GM19240 (cell line): ENCODE measurements at regions not wholly inside any gene's neighbourhood (a gene's known extent, or its start where the extent isn't known, plus 50 kb on each side); places are given as distances from the start of the nearest gene placed in this dataset.
"Not testable (repeated sequence)": the region's sequence is repeated elsewhere in the genome, so short reads cannot be mapped to it uniquely, and the experiment has no call there.

ENCODE experiments used
- DNase-seq: peaks from one replicate; pipeline ENCODE4 v3.0.0; 2011; ENCODE audit warnings: low spot score; ENCODE audit not compliant: insufficient read length

DNA sequence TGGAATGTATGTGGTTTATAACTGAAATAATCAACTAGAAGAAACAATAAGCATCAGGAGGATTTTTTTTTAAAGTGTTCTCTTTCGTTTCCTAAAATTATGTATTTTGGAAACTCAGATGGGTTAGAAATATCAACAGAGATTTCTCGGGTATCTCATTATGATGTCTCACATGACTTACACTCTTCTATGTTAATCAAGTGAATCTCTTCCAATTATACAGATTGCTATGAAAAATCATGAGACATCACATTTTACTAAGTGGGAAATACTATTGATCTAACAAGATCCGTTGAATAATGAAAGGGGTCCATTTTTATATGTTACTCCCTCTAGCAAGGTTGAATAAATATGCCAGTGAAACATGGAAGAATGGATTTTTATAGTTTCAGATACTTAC, 54.7 kb upstream of the NRIP1 start:
- no peak for DNase-seq

DNA sequence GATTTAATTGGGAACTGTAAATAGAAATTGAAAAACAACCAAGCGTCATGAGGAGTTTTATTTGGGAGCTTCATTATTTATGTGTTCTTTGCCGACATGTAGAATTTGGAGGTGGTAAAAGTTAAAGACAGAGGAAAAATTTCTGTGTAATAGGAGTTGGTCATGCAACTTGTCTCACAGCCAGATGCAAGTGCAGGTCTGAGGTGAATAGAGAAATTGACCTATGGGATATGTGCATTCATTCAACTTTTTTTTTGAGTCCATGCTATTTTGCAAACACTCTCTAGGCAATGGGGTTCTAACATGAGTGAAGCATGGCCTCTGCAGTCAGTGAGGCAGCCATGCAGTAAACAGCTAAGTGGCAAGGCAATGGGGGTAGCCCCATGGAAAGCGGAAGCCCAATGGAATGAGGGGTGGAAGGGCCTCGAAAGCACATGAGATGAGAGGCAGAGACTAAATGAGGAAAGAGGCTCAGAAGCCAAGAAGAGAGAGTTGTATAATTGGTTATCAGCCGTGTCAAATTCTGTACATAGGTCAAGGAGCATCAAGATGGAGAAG, 56.4 kb upstream of the NRIP1 start:
- no peak for DNase-seq

DNA sequence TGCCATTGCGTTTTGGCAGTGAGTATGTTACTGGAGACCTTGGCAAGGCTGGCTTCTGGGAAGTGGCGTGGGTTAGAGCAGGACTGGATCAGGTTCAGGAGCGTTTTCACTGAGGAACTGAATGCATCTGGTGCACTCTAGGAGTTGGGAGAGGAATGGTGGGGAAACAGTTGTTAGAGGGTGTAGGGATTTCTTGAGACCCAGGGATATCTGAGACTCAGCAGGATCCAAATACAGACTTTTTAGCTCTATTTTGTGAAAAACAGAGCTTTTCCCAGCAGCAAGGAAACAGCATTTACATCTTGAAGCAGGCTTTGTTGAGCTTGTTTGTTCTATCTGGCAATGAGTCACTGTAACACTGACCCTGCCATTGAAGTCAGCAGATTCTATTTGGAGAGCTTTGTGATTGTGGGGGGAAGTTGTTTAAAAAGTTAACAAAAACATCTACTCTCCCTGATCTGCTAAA, 56.9 kb upstream of the NRIP1 start:
- no peak for DNase-seq

DNA sequence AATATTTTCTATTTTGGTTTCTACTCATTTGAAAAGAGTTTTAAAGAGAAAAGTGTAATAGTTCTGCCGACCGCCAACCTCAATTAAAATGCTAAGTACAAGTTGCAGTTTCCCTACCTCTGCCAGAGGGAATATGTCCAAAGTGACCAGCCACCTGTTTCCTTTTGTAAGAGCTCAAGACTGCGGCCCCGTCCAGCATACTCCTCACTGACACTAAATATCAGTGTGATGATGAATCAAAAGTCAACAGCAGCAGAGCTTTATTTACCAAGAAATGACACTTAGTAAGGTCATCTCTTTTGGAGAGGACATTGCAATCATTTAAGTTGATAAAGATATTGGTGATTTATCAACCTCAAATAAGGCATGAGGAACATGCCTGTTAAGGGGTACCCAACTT, 57.4 kb upstream of the NRIP1 start:
- DNase-seq = no peak

DNA sequence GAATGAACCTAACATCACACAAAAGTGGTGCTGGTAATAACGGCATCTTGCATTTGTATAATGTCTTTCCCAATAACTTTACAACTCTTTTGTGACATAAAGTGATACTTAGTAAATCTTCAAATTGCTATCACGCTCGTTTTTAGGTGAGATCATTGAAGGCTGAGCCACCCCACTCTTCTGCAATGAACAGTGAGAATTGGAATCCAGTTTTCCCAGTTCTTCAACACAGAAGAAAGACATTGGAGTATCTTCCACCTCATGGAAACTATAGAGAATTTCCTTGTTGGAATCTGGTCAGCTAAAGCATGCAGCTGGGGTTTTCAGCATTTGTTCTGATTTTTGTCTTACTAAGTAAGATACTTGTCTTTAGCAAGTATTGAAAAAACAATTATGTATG, 59.9 kb upstream of the NRIP1 start:
- no peak for DNase-seq

DNA sequence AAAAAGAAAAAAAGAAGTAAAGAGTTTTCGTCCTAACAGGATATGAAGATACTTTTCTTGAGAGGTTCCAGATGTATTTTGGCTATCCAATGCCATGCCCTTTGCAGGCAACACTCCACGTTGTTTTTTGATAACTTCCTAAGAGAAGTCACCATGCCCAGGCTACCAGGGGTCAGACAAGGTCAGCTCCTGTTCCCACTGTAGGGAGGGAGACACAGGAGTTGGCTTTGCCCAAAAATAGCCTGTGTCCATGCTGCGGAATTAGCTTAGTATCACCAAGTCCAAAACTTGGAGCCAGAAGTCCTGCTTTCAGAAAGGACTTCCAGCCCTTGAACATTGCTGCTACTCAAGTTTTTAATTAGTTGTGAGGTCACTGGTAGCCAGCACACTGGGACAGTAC, 62.1 kb upstream of the NRIP1 start:
- DNase-seq = no peak

DNA sequence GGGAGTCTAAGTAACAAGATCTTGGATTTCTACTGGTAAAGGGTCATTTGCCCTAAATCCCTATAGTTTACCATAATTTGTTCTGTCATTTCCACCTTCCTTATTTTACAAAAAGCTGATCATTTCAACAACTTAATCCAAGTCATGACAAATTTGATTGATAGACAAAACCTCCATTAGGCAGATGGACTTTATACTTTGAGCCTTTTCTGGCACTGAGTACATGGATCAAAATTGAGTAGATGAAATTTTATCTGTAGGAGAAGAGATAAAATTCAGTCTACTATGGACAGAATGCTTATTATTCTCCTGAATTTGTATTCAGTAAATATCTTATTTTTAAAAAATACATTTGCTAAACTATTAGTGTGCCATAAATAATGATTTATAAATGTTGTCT, 62.6 kb upstream of the NRIP1 start:
- no peak for DNase-seq

DNA sequence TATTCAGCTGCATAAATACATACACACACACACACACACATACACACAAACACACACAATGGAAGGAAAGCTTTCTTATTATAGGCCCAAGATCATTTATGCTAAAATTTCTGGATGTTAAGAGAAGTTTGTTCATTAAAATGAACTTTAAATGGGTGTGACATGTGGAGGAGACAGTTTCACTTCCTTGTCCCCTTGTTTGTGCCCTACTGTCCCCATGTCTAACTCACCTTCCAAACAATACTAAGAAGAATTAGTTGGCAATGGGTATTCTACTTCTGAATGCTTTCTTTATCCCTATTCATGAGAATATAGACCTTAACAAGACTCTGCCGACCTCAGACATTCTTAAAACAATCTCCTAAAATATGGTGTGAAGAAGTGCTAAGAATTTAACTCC, 63.5 kb upstream of the NRIP1 start:
- no peak for DNase-seq

DNA sequence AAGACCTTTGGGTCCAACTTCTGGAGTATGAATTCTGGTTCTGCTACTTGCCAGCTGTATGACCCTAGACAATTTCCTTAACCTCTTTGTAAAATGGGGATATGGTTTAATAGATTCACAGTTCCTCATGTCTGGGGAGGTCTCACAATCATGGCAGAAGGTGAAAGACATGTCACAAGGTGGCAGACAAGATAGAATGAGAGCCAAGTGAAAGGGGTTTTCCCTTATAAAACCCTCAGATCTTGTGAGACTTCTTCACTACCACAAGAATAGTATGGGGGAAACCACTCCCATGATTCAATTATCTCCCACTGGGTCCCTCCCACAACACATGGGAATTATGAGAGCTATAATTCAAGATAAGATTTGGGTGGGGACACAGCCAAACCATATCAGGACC, 63.9 kb upstream of the NRIP1 start:
- not testable (repeated sequence) for DNase-seq

DNA sequence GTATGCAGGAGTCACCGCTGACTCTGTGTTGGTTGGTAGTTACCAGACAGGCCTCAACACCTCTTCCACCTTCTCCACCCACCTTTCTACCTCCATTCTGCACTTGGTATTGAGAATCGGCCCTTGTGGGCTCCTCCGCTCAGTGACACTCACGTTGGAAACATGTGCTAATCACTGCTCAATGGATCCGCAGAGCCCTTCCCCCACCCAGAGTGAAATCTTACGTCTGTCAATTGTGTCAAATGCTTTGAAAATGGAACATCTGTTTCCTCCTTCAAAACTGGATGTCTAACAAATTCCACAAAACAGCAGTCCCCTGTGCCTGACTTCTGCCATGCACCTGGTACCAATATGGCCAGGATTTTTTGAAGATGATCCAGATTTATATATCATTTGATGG, 65.5 kb upstream of the NRIP1 start:
- no peak for DNase-seq

DNA sequence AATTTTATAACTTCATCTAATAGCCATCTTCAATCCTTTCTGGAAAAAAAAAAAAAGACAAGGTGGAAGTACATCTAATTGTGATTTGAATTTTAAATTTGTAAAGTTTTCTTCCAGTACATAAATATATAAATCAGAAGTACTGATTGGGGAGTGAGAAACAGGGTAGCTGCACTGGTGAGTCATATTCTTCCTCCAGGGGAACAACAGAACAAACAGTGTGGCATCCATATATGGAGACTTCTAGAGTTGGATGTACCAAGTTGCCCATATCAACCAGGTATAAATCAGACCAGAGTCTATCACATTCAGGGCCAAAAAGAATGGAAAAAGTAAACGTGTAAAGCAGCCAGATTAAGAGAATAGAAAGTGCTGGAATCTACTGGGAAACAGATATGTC, 66.0 kb upstream of the NRIP1 start:
- no peak for DNase-seq

DNA sequence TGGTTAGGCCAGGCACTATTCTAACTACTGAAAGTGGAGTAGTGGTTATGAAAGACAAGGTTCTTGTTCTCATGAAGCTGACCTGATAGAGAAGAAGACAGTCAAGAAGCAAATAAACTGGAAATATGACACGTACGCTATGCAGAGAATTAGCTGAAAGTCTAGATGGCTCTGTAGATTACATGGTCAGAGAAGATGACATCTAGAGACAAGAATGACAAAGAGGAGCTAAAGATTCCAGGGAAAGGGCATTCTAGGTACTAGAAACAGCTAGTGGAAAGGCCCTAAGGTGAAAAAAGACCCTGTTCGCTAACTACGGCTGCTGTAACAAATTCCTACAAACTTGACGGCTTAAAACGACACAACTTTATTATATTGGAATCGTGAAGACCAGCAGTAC, 68.0 kb upstream of the NRIP1 start:
- DNase-seq = no peak

DNA sequence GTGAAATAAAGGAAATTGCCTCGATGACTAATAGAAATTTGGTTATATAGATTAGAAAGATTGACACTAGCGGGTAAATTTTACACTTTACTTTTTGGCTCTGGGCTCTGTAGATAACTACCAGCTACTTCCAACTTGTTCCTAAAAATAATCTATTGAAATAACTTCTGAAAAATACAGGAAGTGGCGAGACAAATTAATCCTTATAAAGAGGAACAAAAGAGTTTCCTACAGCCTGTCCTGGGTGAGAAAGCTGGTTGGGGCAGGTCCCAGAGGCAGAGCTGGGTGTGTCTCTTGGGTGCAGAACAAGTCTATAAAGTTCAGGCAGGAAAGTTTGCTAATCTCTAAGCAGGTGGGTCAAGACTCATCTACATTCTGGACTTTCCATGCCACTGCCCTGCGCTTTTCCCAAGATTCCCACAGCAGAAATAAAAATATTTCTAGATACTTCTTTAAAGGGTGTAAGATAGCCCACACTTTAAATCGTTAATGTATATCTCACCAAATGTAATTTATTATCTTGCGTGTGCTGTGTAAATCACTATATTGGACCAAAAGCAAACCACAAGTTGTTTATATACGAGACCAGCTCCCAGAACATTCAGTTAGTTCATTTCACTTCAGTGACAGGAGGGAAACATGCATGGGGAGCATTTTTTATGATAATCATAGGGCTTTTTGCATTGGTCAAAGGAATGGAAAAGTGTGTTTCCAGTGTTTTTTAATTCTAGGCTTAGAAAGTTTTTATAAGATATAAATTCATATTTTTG, 70.1 kb upstream of the NRIP1 start:
- no peak for DNase-seq

DNA sequence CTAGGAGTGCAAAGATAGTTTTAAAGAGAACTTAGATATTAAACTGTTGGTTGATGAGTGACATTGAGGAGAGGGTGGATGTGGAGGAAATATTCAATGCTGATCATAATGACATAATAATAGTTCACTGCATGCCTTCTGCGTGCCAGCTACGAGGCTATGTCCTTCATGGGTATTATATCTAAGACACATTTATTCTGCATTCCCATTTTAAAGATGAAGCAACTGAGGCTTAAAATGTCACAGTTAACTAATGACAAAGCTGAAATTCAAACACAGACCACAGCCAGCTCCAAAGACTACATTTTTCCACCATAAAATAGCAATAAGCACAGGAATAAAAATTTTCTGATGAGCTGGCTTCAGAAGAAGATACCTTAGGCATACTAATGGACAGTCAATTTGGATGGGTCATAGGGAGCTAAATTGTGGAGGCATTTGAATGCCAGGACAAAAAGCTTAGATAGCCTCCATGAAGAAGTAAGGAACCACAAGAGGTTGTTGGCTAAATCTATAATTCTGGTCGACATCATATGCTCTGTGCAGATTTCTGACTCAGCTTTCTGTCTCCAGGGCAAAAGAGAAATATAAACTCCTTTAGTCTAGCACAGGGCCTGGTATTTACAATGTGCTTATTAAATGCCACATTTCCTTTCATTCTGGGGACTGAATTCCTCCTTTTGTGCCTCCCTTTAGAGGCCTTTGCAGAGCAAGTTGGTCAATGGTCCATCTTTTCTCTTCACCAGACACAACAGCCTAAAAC, 71.2 kb upstream of the NRIP1 start:
- no peak for DNase-seq

DNA sequence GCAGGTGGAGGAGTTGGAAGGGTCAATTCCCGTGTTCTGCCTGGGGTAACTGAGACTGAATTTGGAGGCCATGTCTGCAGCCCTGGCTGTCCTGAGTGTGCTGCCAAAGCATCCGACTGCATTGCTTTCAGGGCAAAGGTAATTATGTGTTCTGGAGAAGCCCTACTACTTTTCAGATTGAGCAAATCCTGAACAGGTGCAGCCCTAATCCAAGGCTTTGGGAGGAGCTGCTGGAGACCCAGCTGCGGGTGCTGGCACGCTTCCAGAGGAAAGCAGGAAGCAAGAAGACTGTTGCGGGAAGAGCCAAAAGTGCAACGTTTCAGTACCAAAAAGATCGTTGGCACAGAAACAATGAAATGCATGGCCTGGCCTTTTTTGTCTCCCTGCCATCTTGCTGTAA, 73.7 kb upstream of the NRIP1 start:
- DNase-seq = no peak

DNA sequence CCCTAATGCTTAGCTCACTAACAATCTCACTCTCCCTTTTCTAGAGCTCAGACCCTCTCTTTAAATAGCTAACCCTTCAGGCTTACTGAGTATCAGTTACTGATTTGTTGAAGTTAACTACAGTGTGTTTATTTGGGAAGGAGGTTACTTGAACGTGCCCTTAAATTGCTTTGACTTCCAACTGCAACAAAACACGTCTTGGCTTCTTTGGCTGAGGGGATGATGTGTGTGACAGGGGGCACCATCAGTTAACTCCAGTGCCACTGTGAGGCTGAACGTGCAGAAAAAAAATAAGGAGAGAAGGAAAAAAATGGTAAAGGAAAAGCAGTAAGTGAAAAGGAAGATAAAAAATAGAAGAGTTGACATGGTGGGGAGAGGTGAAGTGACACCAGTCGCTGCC, 75.1 kb upstream of the NRIP1 start:
- no peak for DNase-seq

DNA sequence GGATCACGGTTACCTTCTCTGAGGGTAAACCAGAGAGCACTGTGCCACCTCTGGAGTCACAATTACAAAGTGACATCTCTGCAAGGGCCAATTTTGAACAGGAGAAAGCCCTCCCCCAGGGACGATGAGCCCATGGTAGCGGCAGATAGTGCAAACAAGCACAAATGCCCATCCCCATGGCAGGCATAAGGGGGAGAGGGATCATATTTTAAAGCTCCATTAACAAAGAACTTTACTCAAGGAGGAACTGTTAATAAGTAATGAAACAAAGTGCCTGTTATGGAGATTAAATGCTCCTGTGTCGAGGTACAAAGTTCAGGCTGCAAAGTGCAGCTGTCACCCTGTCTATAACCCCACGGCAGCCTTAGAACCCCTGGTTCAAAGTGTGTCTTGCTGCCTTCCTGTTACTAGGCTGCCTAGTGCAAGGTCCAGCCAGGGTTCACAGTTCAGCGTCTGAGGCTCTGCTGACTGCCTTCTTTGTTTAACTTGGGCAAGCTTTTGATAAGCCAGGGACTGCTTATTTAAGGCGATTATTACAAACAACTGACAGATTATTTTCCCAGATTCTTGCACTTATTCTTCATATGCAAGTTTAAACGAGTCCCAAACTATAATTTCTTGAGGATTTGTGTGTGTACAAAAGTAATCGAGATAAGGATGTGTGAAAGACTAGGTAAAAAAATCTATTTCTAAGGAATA, 75.7 kb upstream of the NRIP1 start:
- DNase-seq = no peak

DNA sequence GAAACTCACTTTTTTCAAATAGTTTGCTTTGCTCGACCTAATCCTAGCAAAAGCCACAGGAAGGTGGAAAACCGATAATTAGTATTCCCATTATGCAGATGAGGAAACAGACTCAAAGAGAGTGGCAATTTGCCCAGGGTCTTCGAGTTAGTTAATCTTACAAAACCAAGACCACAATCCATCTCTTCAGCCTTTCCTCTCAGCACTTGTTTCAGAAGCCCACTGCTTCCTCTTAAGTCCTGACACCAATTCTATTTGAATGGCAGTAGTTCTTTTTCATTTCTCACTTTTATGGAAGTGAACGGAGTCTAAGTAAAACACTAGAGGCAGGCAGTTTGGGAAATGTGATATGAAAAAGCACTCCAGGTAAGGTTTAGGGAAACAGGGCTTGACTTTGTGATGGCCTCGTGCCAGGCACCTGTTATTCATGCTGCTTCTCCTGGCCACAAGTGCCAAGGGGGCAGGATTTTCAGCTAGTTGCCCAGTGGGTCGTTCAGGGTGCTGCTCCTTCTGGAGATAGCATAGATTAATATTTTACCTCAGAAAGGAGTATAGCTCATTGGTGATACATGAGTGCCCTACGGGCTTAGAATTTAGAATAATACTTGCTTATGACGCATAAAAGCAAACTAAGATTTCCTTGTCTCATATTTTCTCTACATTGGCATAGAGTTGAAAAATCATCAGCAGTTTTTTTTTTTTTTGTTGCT, 76.6 kb upstream of the NRIP1 start:
- DNase-seq = no peak

DNA sequence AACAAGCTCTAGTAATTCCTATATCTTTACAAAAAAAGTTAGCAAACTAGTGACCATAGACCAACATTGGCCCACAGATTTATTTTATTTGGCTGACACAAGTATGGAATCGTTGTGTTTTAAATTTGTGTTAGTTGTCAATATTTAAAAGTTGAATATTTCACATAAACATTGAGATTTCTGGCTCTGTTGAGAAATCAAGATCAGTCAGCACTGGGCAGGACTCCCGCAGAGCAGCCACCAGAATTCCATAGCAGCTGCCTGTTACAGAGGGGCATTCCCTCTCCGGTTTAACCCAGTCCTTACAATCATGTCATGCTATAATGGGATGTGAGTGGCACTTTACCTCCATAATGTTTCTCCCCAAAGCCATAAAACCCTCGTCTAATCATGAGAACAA, 79.2 kb upstream of the NRIP1 start:
- DNase-seq = no peak

DNA sequence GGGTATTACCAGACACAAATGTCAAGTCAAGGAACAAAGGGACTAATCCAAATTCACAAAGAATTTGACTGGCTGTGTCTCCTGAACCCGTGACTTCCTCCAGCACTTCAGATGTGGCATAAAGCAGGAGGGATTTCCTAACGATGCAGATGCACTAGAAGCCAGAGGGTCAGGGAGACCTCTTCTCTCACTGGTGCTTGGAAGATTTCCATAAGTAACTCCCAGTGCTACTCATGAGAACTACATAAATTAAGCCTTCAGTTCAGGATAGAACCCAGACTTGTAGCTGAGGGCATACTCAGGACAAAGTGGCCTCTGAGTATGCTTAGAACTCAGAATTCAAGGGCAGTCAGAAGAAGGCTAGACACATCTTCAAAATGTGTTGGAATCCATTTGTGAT, 83.6 kb upstream of the NRIP1 start:
- no peak for DNase-seq

DNA sequence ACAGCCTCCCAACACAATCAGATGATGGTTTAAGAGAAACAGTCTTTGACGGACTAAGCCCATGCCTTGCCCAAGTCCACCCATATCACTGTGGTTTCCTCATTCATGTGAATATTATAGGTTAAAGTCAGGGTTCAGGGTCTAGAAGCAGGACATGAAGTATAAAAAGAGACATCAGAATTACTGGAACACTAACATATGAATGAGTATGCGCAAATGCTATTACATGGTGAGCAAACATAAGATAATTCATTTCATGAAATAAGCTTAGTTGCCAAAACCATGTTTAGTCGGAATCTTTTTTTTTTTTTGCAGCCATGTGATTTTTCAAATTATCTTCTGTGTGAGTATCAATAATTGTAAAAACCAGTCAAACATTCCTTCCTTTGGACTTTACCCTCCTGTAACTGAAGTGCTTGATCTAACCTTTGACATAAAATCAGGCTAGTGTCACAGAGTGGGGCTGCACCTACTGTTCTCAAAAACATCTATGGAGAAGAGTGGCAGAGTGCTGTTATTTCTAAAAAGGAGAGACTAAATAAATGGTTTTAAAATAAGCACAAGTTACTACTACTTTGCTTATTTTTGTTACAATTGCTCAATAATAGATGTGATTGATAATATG, 84.9 kb upstream of the NRIP1 start:
- no peak for DNase-seq
